Fibroblast of the aortic adventitia (primary cell): ENCODE measurements at regions not wholly inside any gene's neighbourhood (a gene's known extent, or its start where the extent isn't known, plus 50 kb on each side); places are given as distances from the start of the nearest gene placed in this dataset.

Experiments
- DNase-seq: peaks from one replicate; pipeline ENCODE4 v3.0.0-alpha.2; 2010; ENCODE audit warnings: low read depth
- H3K4me3 ChIP-seq: 2 replicates; pipeline ENCODE4 v1.5.1; 2011; ENCODE audit warnings: low read depth, mild to moderate bottlenecking, control low read depth, low read length, moderate library complexity
- CTCF ChIP-seq: IDR thresholded peaks from 2 replicates; pipeline ENCODE4 v1.5.1; 2011; ENCODE audit warnings: mild to moderate bottlenecking, low read length, control low read depth, inconsistent platforms; ENCODE audit not compliant: insufficient read depth

- H3K4me3 ChIP-seq = no peak overlapping the region
- TF ChIP-seq CTCF = no peak
- no peak for DNase-seq
Measured at GRCh38 chr6:15023448-15023847, 222.4 kb upstream of the JARID2 start.

- DNase-seq = peak; percentile 21
- no peak for TF ChIP-seq CTCF
- no peak overlapping the region for H3K4me3 ChIP-seq
Measured at GRCh38 chr6:15025446-15025845, 220.4 kb upstream of the JARID2 start.

GRCh38 chr6:15026832-15027231, 219.0 kb upstream of the JARID2 start:
- no peak overlapping the region for H3K4me3 ChIP-seq
- DNase-seq = peak; percentile 52
- no peak for TF ChIP-seq CTCF

- no peak for DNase-seq
- H3K4me3 ChIP-seq = no peak overlapping the region
- TF ChIP-seq CTCF = no peak
Measured at GRCh38 chr6:15027472-15027871, 218.4 kb upstream of the JARID2 start.

- no peak for DNase-seq
- no peak for TF ChIP-seq CTCF
- no peak overlapping the region for H3K4me3 ChIP-seq
Measured at GRCh38 chr6:15032015-15032414, 213.9 kb upstream of the JARID2 start.

DNA sequence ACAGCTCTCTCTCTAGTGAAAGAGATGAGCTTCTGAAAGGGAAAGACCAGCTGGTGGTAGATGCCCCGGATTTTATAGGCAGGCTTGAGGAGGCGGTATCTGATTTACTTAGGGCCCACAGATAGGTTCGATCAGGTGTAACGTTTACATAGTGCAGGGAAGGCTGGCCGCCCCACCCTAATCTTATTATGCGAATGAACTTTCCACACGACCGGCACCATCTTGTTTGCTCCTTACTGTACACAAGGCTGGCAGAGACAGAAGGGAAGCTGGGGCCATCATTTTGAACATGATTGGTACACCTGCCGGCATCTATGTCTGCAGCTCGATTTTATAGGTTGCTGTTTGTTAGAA, 212.0 kb upstream of the JARID2 start:
- DNase-seq = no peak
- TF ChIP-seq CTCF = no peak

GRCh38 chr6:15036690-15037245, 209.1 kb upstream of the JARID2 start:
- TF ChIP-seq CTCF = no peak
- no peak for DNase-seq
- H3K4me3 ChIP-seq = no peak overlapping the region

More for the DNA sequence above, 212.0 kb upstream of the JARID2 start:
- H3K4me3 ChIP-seq = no peak overlapping the region
